SK-N-SH (cell line): ENCODE measurements at regions not wholly inside any gene's neighbourhood (a gene's known extent, or its start where the extent isn't known, plus 50 kb on each side); places are given as distances from the start of the nearest gene placed in this dataset.

Experiments used
- CTCF ChIA-PET: fragments of 300-600, 350-600 bp; formaldehyde crosslinking; extraction: SDS; loops from one replicate; lab custom pipeline; 2021; lab: Yijun Ruan, JAX
- POLR2A ChIA-PET: fragments of 350-600 bp; sonication (Branson Sonifier 250); formaldehyde crosslinking; extraction: SDS; loops from one replicate; lab custom pipeline; 2020; ENCODE audit warnings: antibody characterized with exemption, inconsistent platforms; lab: Yijun Ruan, JAX
- DNase-seq: peaks from one replicate; pipeline ENCODE4 v3.0.0; 2012
- H2AFZ ChIP-seq: fragments of 200-600 bp; sonication (generic); 2 replicates; pipeline ENCODE4 v1.8.1; 2016; ENCODE audit warnings: antibody characterized with exemption, mild to moderate bottlenecking, low read depth
- H3F3A ChIP-seq: fragments of 200-600 bp; sonication (generic); replicated peaks from 2 replicates; pipeline ENCODE3; 2016; ENCODE audit warnings: antibody characterized with exemption, mild to moderate bottlenecking; ENCODE audit not compliant: insufficient read depth
- H3K27ac ChIP-seq, 2 experiments: fragments of 200-500 bp in 1 of 2; fragments of 200-600 bp in 1 of 2; sonication (Bioruptor generic) in 1 of 2; sonication (generic), shearing (Covaris generic) in 1 of 2; 2 replicates each; pipeline versions ENCODE4 v1.5.1 to v1.6.1; 2014 to 2016; ENCODE audit warnings: low read depth in 2 of 2, inconsistent platforms in 1 of 2, low read length in 1 of 2, mild to moderate bottlenecking in 1 of 2, mixed read lengths in 1 of 2
- H3K27me3 ChIP-seq: fragments of 200-600 bp; sonication (generic), shearing (Covaris generic); 2 replicates; pipeline ENCODE4 v1.6.1; 2016; ENCODE audit warnings: mixed run types; ENCODE audit not compliant: insufficient read depth
- H3K36me3 ChIP-seq, 2 experiments: fragments of 200-500 bp in 1 of 2; fragments of 200-600 bp in 1 of 2; sonication (Bioruptor generic) in 1 of 2; sonication (generic) in 1 of 2; replicated peaks in 1 of 2; 2 replicates each; pipeline versions ENCODE3 to v1.5.1; 2014 to 2016; ENCODE audit warnings: low read length in 1 of 2, mild to moderate bottlenecking in 1 of 2; ENCODE audit not compliant: insufficient read depth in 2 of 2, control insufficient read depth in 1 of 2
- H3K4me1 ChIP-seq, 2 experiments: fragments of 200-500 bp in 1 of 2; fragments of 200-600 bp in 1 of 2; sonication (Bioruptor generic) in 1 of 2; sonication (generic), shearing (Covaris generic) in 1 of 2; 2 replicates each; pipeline versions ENCODE4 v1.5.1 to v1.6.1; 2014 to 2016; ENCODE audit warnings: low read depth in 1 of 2, low read length in 1 of 2, mixed run types in 1 of 2; ENCODE audit not compliant: insufficient read depth in 2 of 2, control insufficient read depth in 1 of 2
- H3K4me2 ChIP-seq: fragments of 200-600 bp; sonication (generic), shearing (Covaris generic); 2 replicates; pipeline ENCODE4 v1.6.1; 2017; ENCODE audit warnings: mixed run types
- H3K4me3 ChIP-seq, 2 experiments: fragments of 200-500 bp in 1 of 2; fragments of 200-600 bp in 1 of 2; sonication (Bioruptor generic) in 1 of 2; sonication (generic), shearing (Covaris generic) in 1 of 2; 2 replicates each; pipeline versions ENCODE4 v1.5.1 to v1.8.1; 2014 to 2016; ENCODE audit warnings: low read depth in 2 of 2, inconsistent platforms in 1 of 2, low read length in 1 of 2, mild to moderate bottlenecking in 1 of 2, mixed read lengths in 1 of 2, moderate library complexity in 1 of 2
- H3K79me2 ChIP-seq: fragments of 200-600 bp; sonication (generic); 2 replicates; pipeline ENCODE4 v1.8.1; 2017; ENCODE audit warnings: mild to moderate bottlenecking; ENCODE audit not compliant: insufficient read depth
- H3K9ac ChIP-seq: fragments of 200-600 bp; sonication (generic); 2 replicates; pipeline ENCODE4 v1.6.1; 2017; ENCODE audit warnings: mixed run types
- H3K9me2 ChIP-seq: fragments of 200-600 bp; sonication (generic); 2 replicates; pipeline ENCODE4 v1.6.1; 2017; ENCODE audit warnings: mixed run types
- H3K9me3 ChIP-seq: fragments of 200-600 bp; sonication (generic); 2 replicates; pipeline ENCODE4 v1.6.1; 2017; ENCODE audit warnings: mixed run types, mild to moderate bottlenecking, moderate library complexity
- H4K20me1 ChIP-seq: fragments of 200-600 bp; sonication (generic); 2 replicates; pipeline ENCODE4 v1.6.1; 2017; ENCODE audit warnings: mild to moderate bottlenecking, mixed run types; ENCODE audit not compliant: insufficient read depth
- CHD2 ChIP-seq: fragments of 150-350 bp; IDR thresholded peaks from 2 replicates; pipeline ENCODE4 v1.6.1; 2018; ENCODE audit warnings: low read length; ENCODE audit not compliant: partially characterized antibody
- FOXJ3 ChIP-seq: sonication (generic); formaldehyde crosslinking; IDR thresholded peaks from 2 replicates; pipeline ENCODE4 v1.5.1; 2020; ENCODE audit warnings: mild to moderate bottlenecking, missing genetic modification reagents
- FOXM1 ChIP-seq: IDR thresholded peaks from 2 replicates; pipeline ENCODE4 v1.4.0; 2012; ENCODE audit warnings: low read depth, mild to moderate bottlenecking
- GABPA ChIP-seq: IDR thresholded peaks from 2 replicates; pipeline ENCODE4 v1.4.0; 2012; ENCODE audit warnings: low read depth, mild to moderate bottlenecking
- GATA2 ChIP-seq: sonication (generic); formaldehyde crosslinking; IDR thresholded peaks from 2 replicates; pipeline ENCODE4 v1.5.0; 2020; ENCODE audit warnings: mild to moderate bottlenecking, missing genetic modification reagents
- JUND ChIP-seq: IDR thresholded peaks from 2 replicates; pipeline ENCODE4 v1.4.0; 2012
- MAX ChIP-seq: IDR thresholded peaks from 2 replicates; pipeline ENCODE4 v1.4.0; 2012; ENCODE audit warnings: low read depth
- MXI1 ChIP-seq: IDR thresholded peaks from 2 replicates; pipeline ENCODE4 v1.6.1; 2012; ENCODE audit warnings: mild to moderate bottlenecking, low read depth, low read length, improper control_type of control experiment
- PBX3 ChIP-seq: IDR thresholded peaks from 2 replicates; pipeline ENCODE4; 2012
- POLR2AphosphoS5 ChIP-seq: IDR thresholded peaks from 2 replicates; pipeline ENCODE4 v1.6.1; 2012; ENCODE audit warnings: low read depth, low read length
- RCOR1 ChIP-seq: fragments of 150-350 bp; IDR thresholded peaks from 2 replicates; pipeline ENCODE4 v1.6.1; 2017; ENCODE audit warnings: antibody characterized with exemption, low read length
- RFX5 ChIP-seq: IDR thresholded peaks from 2 replicates; pipeline ENCODE4 v1.6.1; 2012; ENCODE audit warnings: mild to moderate bottlenecking, improper control_type of control experiment, low read length
- RXRA ChIP-seq: IDR thresholded peaks from 2 replicates; pipeline ENCODE4 v1.4.0; 2012; ENCODE audit warnings: low read depth, mild to moderate bottlenecking, borderline replicate concordance
- SIN3A ChIP-seq: IDR thresholded peaks from 2 replicates; pipeline ENCODE4 v1.6.1; 2012; ENCODE audit warnings: low read depth, mild to moderate bottlenecking, low read length, moderate library complexity, borderline replicate concordance
- SMC3 ChIP-seq: IDR thresholded peaks from 2 replicates; pipeline ENCODE4 v1.6.1; 2012; ENCODE audit warnings: low read depth, low read length, improper control_type of control experiment
- USF1 ChIP-seq: IDR thresholded peaks from 2 replicates; pipeline ENCODE4 v1.4.0; 2012; ENCODE audit warnings: low read depth, borderline replicate concordance
- ZBTB33 ChIP-seq: IDR thresholded peaks from 2 replicates; pipeline ENCODE4 v1.4.0; 2012; ENCODE audit warnings: low read depth, borderline replicate concordance
- WGBS: methylation state at CpG from one replicate; pipeline ENCODE4 v1.1.6; 2017; ENCODE audit warnings: low lambda C conversion rate; 5-methylcytosine and 5-hydroxymethylcytosine counted together
- TF ChIP-seq, protein P1 (sequence below): IDR thresholded peaks from 2 replicates; pipeline ENCODE4 v1.6.1; 2012; ENCODE audit warnings: mild to moderate bottlenecking, low read depth, low read length, moderate library complexity

DNA sequence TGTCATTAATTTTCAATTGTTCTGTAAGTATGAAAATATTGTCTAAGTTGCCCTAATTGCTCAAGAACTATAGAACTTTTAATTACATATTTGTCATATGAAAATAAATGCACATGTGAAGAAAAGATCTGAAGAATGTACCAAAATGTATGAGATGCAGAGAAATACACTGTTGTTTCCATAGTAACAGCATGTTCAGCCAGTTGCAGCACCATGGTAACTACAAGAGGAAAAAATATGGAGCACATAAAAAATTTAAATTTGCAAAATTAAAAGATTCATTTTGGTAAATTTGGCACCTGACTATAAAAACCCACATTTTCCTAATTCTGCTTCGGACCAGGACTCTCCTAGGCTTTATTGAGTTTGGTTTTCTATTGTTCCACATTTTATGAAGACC, 1170.0 kb upstream of the MIR17HG start:
- Histone ChIP-seq H3K9me3 (no peaks in the 10 kb centered on the region), H3K27ac (no peak overlapping the region), H2AFZ (no peak overlapping the region), H3K36me3 (no peaks in the 10 kb centered on the region), H3K79me2 (no peaks in the 10 kb centered on the region), H4K20me1 (no peaks in the 10 kb centered on the region), H3K4me1 (no peaks in the 10 kb centered on the region), H3K9ac (no peak overlapping the region), H3F3A (no peaks in the 10 kb centered on the region), H3K27me3 (no peaks in the 10 kb centered on the region), H3K4me2 (no peak overlapping the region), H3K9me2 (no peaks in the 10 kb centered on the region), H3K4me3 (no peak overlapping the region)
- DNase-seq, result no peak
- 28% methylated on average over 1 of the region's 1 CpG for WGBS
- CTCF ChIA-PET, result interaction anchor here (0.7 kb wide), 1 partner anchor 791 kb away, joined by 3 read pairs; no protein-coding TSS in a partner anchor
- TF ChIP-seq CHD2, result no peak
- TF ChIP-seq MXI1, result no peak
- no peak for TF ChIP-seq SIN3A
- TF ChIP-seq GABPA, result no peak
- no peak for TF ChIP-seq ZBTB33
- TF ChIP-seq FOXJ3 (CRISPR knock-in tag), result no peak
- no peak for TF ChIP-seq GATA2
- TF ChIP-seq RFX5, result no peak
- no peak for TF ChIP-seq JUND
- no peak for TF ChIP-seq POLR2AphosphoS5
- no peak for TF ChIP-seq PBX3
- TF ChIP-seq, protein P1, sequence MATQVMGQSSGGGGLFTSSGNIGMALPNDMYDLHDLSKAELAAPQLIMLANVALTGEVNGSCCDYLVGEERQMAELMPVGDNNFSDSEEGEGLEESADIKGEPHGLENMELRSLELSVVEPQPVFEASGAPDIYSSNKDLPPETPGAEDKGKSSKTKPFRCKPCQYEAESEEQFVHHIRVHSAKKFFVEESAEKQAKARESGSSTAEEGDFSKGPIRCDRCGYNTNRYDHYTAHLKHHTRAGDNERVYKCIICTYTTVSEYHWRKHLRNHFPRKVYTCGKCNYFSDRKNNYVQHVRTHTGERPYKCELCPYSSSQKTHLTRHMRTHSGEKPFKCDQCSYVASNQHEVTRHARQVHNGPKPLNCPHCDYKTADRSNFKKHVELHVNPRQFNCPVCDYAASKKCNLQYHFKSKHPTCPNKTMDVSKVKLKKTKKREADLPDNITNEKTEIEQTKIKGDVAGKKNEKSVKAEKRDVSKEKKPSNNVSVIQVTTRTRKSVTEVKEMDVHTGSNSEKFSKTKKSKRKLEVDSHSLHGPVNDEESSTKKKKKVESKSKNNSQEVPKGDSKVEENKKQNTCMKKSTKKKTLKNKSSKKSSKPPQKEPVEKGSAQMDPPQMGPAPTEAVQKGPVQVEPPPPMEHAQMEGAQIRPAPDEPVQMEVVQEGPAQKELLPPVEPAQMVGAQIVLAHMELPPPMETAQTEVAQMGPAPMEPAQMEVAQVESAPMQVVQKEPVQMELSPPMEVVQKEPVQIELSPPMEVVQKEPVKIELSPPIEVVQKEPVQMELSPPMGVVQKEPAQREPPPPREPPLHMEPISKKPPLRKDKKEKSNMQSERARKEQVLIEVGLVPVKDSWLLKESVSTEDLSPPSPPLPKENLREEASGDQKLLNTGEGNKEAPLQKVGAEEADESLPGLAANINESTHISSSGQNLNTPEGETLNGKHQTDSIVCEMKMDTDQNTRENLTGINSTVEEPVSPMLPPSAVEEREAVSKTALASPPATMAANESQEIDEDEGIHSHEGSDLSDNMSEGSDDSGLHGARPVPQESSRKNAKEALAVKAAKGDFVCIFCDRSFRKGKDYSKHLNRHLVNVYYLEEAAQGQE, result no peak
- TF ChIP-seq MAX, result no peak
- no peak for TF ChIP-seq RXRA
- no peak for TF ChIP-seq FOXM1
- no peak for TF ChIP-seq SMC3
- no peak for TF ChIP-seq USF1
- no peak for TF ChIP-seq RCOR1
- POLR2A ChIA-PET, result no interaction called here
